Keratinocyte (primary cell): ENCODE measurements at regions not wholly inside any gene's neighbourhood (a gene's known extent, or its start where the extent isn't known, plus 50 kb on each side); places are given as distances from the start of the nearest gene placed in this dataset.

Experiments used
- DNase-seq: peaks from one replicate; pipeline ENCODE4 v3.0.0-alpha.2; 2011; ENCODE audit warnings: low read depth, missing footprints, low spot score
- FAIRE-seq: peaks from 2 replicates; lab custom pipeline; 2011; peaks lifted over from hg19 to GRCh38; lab: Jason Lieb, UNC
- H2AFZ ChIP-seq: 2 replicates; pipeline ENCODE4 v1.6.0; 2012; ENCODE audit warnings: low read length, control low read depth, inconsistent platforms; ENCODE audit not compliant: control insufficient read depth
- H3K27ac ChIP-seq: 2 replicates; pipeline ENCODE4 v1.5.1; 2011; ENCODE audit warnings: low read length; ENCODE audit not compliant: control insufficient read depth, insufficient read depth
- H3K27me3 ChIP-seq: 3 replicates; pipeline ENCODE4 v1.6.0; 2011; ENCODE audit warnings: low read length; ENCODE audit not compliant: control insufficient read depth, insufficient read depth; ENCODE audit errors: extremely low read depth
- H3K36me3 ChIP-seq, 2 experiments: 2 replicates in 1 of 2; 3 replicates in 1 of 2; pipeline ENCODE4 v1.5.1; 2011; ENCODE audit warnings: low read length in 2 of 2, mild to moderate bottlenecking in 1 of 2; ENCODE audit not compliant: control insufficient read depth in 2 of 2, insufficient read depth in 2 of 2; ENCODE audit errors: extremely low read depth in 1 of 2
- H3K4me1 ChIP-seq: 3 replicates; pipeline ENCODE4 v1.5.1; 2011; ENCODE audit warnings: low read length; ENCODE audit not compliant: control insufficient read depth, insufficient read depth; ENCODE audit errors: extremely low read depth
- H3K4me2 ChIP-seq: 3 replicates; pipeline ENCODE4 v1.6.0; 2011; ENCODE audit warnings: low read depth, low read length; ENCODE audit not compliant: control insufficient read depth, insufficient read depth; ENCODE audit errors: extremely low read depth
- H3K4me3 ChIP-seq, 3 experiments: fragments of 200-600 bp in 1 of 3; sonication (generic) in 1 of 3; 2 replicates in 2 of 3; 3 replicates in 1 of 3; pipeline ENCODE4 v1.5.1; 2011 to 2016; ENCODE audit warnings: low read length in 3 of 3, mild to moderate bottlenecking in 3 of 3, control low read depth in 2 of 3, inconsistent platforms in 1 of 3, low read depth in 1 of 3, mixed read lengths in 1 of 3, mixed run types in 1 of 3, moderate library complexity in 1 of 3; ENCODE audit not compliant: control insufficient read depth in 2 of 3, insufficient read depth in 2 of 3; ENCODE audit errors: extremely low read depth in 1 of 3
- H3K79me2 ChIP-seq: 2 replicates; pipeline ENCODE4 v1.6.0; 2012; ENCODE audit warnings: low read length; ENCODE audit not compliant: control insufficient read depth, insufficient read depth
- H3K9ac ChIP-seq: 3 replicates; pipeline ENCODE4 v1.6.0; 2011; ENCODE audit warnings: low read length; ENCODE audit not compliant: control insufficient read depth, insufficient read depth; ENCODE audit errors: extremely low read depth
- H3K9me1 ChIP-seq: 3 replicates; pipeline ENCODE4 v1.6.0; 2011; ENCODE audit warnings: low read length; ENCODE audit not compliant: control insufficient read depth, insufficient read depth; ENCODE audit errors: extremely low read depth
- H3K9me3 ChIP-seq: 2 replicates; pipeline ENCODE4 v1.5.1; 2012; ENCODE audit warnings: low read depth, low read length; ENCODE audit not compliant: control insufficient read depth
- H4K20me1 ChIP-seq: 3 replicates; pipeline ENCODE4 v1.6.0; 2011; ENCODE audit warnings: low read length; ENCODE audit not compliant: control insufficient read depth, insufficient read depth; ENCODE audit errors: extremely low read depth
- CTCF ChIP-seq, 3 experiments: IDR thresholded peaks in 1 of 3; conservative IDR thresholded peaks in 1 of 3; optimal IDR thresholded peaks in 1 of 3; 2 replicates in 2 of 3; 3 replicates in 1 of 3; pipeline versions ENCODE3 to v1.5.1; 2011; ENCODE audit warnings: low read length in 3 of 3, mild to moderate bottlenecking in 3 of 3, moderate library complexity in 2 of 3, control low read depth in 1 of 3, inconsistent platforms in 1 of 3; ENCODE audit not compliant: insufficient read depth in 2 of 3; ENCODE audit errors: extremely low read depth in 1 of 3
- EZH2 ChIP-seq: IDR thresholded peaks from one replicate; pipeline ENCODE4 v1.6.1; 2012; ENCODE audit warnings: inconsistent platforms, mild to moderate bottlenecking, low read length, moderate library complexity
- dilution Hi-C: fragments of 300-500 bp; cut with MboI; formaldehyde crosslinking; loops from one replicate; pipeline ENCODE4 v1.7.0; 2020; ENCODE audit warnings: low sequenced_read_pairs; ENCODE audit not compliant: extremely low pct_ligation_motif_present

GRCh38 chr22:42217752-42218280, 52.6 kb downstream of the TCF20 start:
- no peak for FAIRE-seq
- no peak for DNase-seq
- Histone ChIP-seq H3K79me2 (peaks cover 72% of the 10 kb centered on the region), H3K9me3 (no peaks in the 10 kb centered on the region), H3K27me3 (no peaks in the 10 kb centered on the region), H3K4me3 (no peak overlapping the region), H4K20me1 (peaks cover 28% of the 10 kb centered on the region), H3K9me1 (no peaks in the 10 kb centered on the region), H3K27ac (no peak overlapping the region), H3K36me3 (peaks cover 16 to 23% of the 10 kb centered on the region in 2 experiments), H3K4me2 (no peak overlapping the region), H2AFZ (no peak overlapping the region), H3K4me1 (no peaks in the 10 kb centered on the region), H3K9ac (no peak overlapping the region)
- dilution Hi-C loops = no loop called here
- no peak for TF ChIP-seq CTCF (optimal IDR thresholded peaks at IDR 0.05 in 1 of 3, IDR thresholded peaks at IDR 0.05 in 1 of 3, conservative IDR thresholded peaks at IDR 0.05 in 1 of 3; ENCODE audit: extremely low read depth in 1 of 3, insufficient read depth in 2 of 3, low read length in 3 of 3)
- no peak for TF ChIP-seq EZH2

GRCh38 chr22:42217019-42217751, 53.3 kb downstream of the TCF20 start:
- H3K79me2 ChIP-seq = peaks cover 70% of the 10 kb centered on the region
- no peaks in the 10 kb centered on the region for H3K27me3 ChIP-seq
- H3K9me3 ChIP-seq = no peaks in the 10 kb centered on the region
- no peaks in the 10 kb centered on the region for H3K9me1 ChIP-seq
- H3K36me3 ChIP-seq = peaks cover 16 to 28% of the 10 kb centered on the region in 2 experiments
- dilution Hi-C loops = no loop called here
- H2AFZ ChIP-seq = no peak overlapping the region
- no peak overlapping the region for H3K4me3 ChIP-seq
- H3K9ac ChIP-seq = no peak overlapping the region
- DNase-seq = no peak
- no peaks in the 10 kb centered on the region for H3K4me1 ChIP-seq
- H4K20me1 ChIP-seq = peaks cover 25% of the 10 kb centered on the region
- no peak overlapping the region for H3K27ac ChIP-seq
- TF ChIP-seq CTCF (optimal IDR thresholded peaks at IDR 0.05 in 1 of 3, IDR thresholded peaks at IDR 0.05 in 1 of 3, conservative IDR thresholded peaks at IDR 0.05 in 1 of 3; ENCODE audit: extremely low read depth in 1 of 3, insufficient read depth in 2 of 3, low read length in 3 of 3) (no peak), EZH2 (no peak)
- no peak overlapping the region for H3K4me2 ChIP-seq
- FAIRE-seq = no peak
